Smooth muscle cell (in vitro differentiated cells): ENCODE measurements at regions not wholly inside any gene's neighbourhood (a gene's known extent, or its start where the extent isn't known, plus 50 kb on each side); places are given as distances from the start of the nearest gene placed in this dataset.
A peak's percentile ranks its signal among the peaks of the same experiment; 100 is the strongest.

Experiments used
- DNase-seq: peaks from one replicate; lab custom pipeline; 2025; ENCODE audit not compliant: unreplicated experiment; lab: John Stamatoyannopoulos, UW
- H2AFZ ChIP-seq: fragments of 200-600 bp; sonication (generic); 2 replicates; pipeline ENCODE4 v1.6.0; 2016; ENCODE audit warnings: antibody characterized with exemption, low read depth, mild to moderate bottlenecking
- H3F3A ChIP-seq: fragments of 200-600 bp; sonication (generic); 2 replicates; pipeline ENCODE4 v1.6.0; 2017; ENCODE audit warnings: antibody characterized with exemption, low read depth
- H3K27ac ChIP-seq: fragments of 200-600 bp; sonication (generic); 2 replicates; pipeline ENCODE4 v1.5.1; 2016; ENCODE audit warnings: low read depth, mild to moderate bottlenecking
- H3K27me3 ChIP-seq: fragments of 200-600 bp; sonication (generic); 2 replicates; pipeline ENCODE4 v1.6.1; 2016; ENCODE audit warnings: low read depth, mild to moderate bottlenecking
- H3K36me3 ChIP-seq: fragments of 200-600 bp; sonication (generic); 2 replicates; pipeline ENCODE4 v1.5.1; 2016; ENCODE audit warnings: low read depth
- H3K4me1 ChIP-seq: fragments of 200-600 bp; sonication (generic); 2 replicates; pipeline ENCODE4 v1.5.1; 2016; ENCODE audit warnings: low read depth
- H3K4me2 ChIP-seq: fragments of 200-600 bp; sonication (generic); 2 replicates; pipeline ENCODE4 v1.6.0; 2016; ENCODE audit warnings: mild to moderate bottlenecking
- H3K4me3 ChIP-seq: fragments of 200-600 bp; sonication (generic); 2 replicates; pipeline ENCODE4 v1.5.1; 2016; ENCODE audit warnings: mild to moderate bottlenecking
- H3K79me2 ChIP-seq: fragments of 200-600 bp; sonication (generic); 2 replicates; pipeline ENCODE4 v1.6.0; 2016; ENCODE audit warnings: low read depth, mild to moderate bottlenecking
- H3K9ac ChIP-seq: fragments of 200-600 bp; sonication (generic); 2 replicates; pipeline ENCODE4 v1.6.0; 2016; ENCODE audit warnings: low read depth
- H3K9me3 ChIP-seq: fragments of 200-600 bp; sonication (generic); replicated peaks from 2 replicates; pipeline ENCODE4 v1.5.1; 2016; ENCODE audit warnings: low read depth
- H4K20me1 ChIP-seq: fragments of 200-600 bp; sonication (generic); 2 replicates; pipeline ENCODE4 v1.6.0; 2016; ENCODE audit warnings: low read depth
- CTCF ChIP-seq: fragments of 200-600 bp; sonication (generic); IDR thresholded peaks from 2 replicates; pipeline ENCODE4 v1.5.1; 2017; ENCODE audit warnings: borderline replicate concordance, mild to moderate bottlenecking, antibody characterized with exemption; ENCODE audit not compliant: insufficient read depth, poor library complexity, severe bottlenecking
- WGBS: methylation state at CpG from one replicate; pipeline ENCODE4 v1.1.7; 2016; ENCODE audit warnings: low lambda C conversion rate; 5-methylcytosine and 5-hydroxymethylcytosine counted together

DNA sequence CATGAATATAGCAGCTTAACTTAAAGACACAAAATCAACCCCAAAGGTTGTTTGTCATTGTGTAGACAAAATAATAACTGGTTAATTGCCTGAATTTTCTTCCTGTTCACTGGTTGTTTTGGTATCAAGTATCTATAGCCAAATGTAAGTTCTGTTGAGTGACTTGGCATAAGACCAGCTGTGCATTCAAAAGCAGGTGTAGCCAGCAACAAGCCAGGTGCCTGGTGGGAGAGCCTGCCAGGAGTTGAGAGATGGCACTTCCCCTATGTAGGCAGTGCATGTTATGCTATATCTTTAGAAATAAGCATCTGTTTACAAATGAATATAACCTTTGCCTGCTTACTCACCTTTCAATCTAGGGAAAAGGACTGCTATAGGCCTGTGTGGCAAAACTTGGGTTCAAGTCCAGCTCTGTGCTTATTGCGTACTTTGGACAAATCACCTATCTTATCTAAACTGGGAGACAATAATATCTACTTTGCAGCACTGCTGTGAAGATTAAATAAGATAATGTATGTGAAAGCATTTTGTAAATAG, 84.9 kb upstream of the TBL1XR1 start:
- no peak overlapping the region for H2AFZ ChIP-seq
- H3K4me1 ChIP-seq = peaks cover 10% of the 10 kb centered on the region
- H3K4me3 ChIP-seq = no peak overlapping the region
- no peak overlapping the region for H3K4me2 ChIP-seq
- H3F3A ChIP-seq = no peaks in the 10 kb centered on the region
- H4K20me1 ChIP-seq = no peaks in the 10 kb centered on the region
- no peaks in the 10 kb centered on the region for H3K9me3 ChIP-seq
- WGBS = 100% methylated on average over 1 of the region's 1 CpG
- no peak for DNase-seq
- H3K36me3 ChIP-seq = no peaks in the 10 kb centered on the region
- no peaks in the 10 kb centered on the region for H3K79me2 ChIP-seq
- H3K27me3 ChIP-seq = no peaks in the 10 kb centered on the region
- no peak for TF ChIP-seq CTCF
- H3K27ac ChIP-seq = no peak overlapping the region
- no peak overlapping the region for H3K9ac ChIP-seq

- TF ChIP-seq CTCF = no peak
- 70% methylated on average over 2 of the region's 2 CpGs for WGBS
- peak overlapping the region; percentile 61 for H3K4me2 ChIP-seq
These were observed 86.7 kb upstream of the TBL1XR1 start for GRCh38 chr3:177283983-177284382.

GRCh38 chr3:177284383-177284881, 87.2 kb upstream of the TBL1XR1 start:
- Histone ChIP-seq H3K27ac (peak overlapping the region; percentile 68), H3K36me3 (no peaks in the 10 kb centered on the region), H3K9ac (no peak overlapping the region), H3K9me3 (no peaks in the 10 kb centered on the region), H3K27me3 (no peaks in the 10 kb centered on the region), H3K4me1 (peaks cover 10% of the 10 kb centered on the region), H3K4me2 (peak overlapping the region; percentile 61), H3K4me3 (no peak overlapping the region), H4K20me1 (no peaks in the 10 kb centered on the region), H3F3A (no peaks in the 10 kb centered on the region), H3K79me2 (no peaks in the 10 kb centered on the region), H2AFZ (peak overlapping the region; percentile 71)
- WGBS = 12% methylated on average over 8 of the region's 8 CpGs
- TF ChIP-seq CTCF = no peak
- DNase-seq = no peak

More at GRCh38 chr3:177283983-177284382, 86.7 kb upstream of the TBL1XR1 start:
- H3K4me1 ChIP-seq = peaks cover 10% of the 10 kb centered on the region
- no peak for DNase-seq
- H3K36me3 ChIP-seq = no peaks in the 10 kb centered on the region
- H3F3A ChIP-seq = no peaks in the 10 kb centered on the region
- H2AFZ ChIP-seq = peak overlapping the region; percentile 71
- peak overlapping the region; percentile 68 for H3K27ac ChIP-seq
- H3K4me3 ChIP-seq = no peak overlapping the region
- no peak overlapping the region for H3K9ac ChIP-seq
- H4K20me1 ChIP-seq = no peaks in the 10 kb centered on the region
- no peaks in the 10 kb centered on the region for H3K27me3 ChIP-seq
- no peaks in the 10 kb centered on the region for H3K79me2 ChIP-seq
- H3K9me3 ChIP-seq = no peaks in the 10 kb centered on the region

DNA sequence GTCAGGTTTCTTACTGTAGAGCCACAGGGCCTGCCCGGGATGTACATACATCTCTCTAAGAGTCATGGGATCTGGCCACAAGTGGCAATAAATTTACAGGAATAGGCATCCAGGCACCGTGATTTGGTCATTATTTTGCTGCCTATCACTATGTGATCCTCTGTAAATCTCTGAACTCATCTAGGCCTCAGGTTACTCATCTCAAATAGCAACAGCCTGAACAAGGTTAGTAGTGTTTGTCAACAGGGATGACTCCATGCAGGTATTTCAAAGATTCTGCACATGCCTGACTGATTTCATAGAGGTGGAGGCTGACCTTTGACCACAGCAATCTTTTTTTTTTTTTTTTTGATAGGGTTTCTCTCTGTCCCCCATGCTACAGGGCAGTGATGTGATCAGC, 88.8 kb upstream of the TBL1XR1 start:
- Histone ChIP-seq H3K79me2 (no peaks in the 10 kb centered on the region), H3F3A (no peaks in the 10 kb centered on the region), H4K20me1 (no peaks in the 10 kb centered on the region), H3K36me3 (no peaks in the 10 kb centered on the region), H3K27me3 (no peaks in the 10 kb centered on the region), H2AFZ (no peak overlapping the region), H3K4me2 (no peak overlapping the region), H3K27ac (peak overlapping the region; percentile 68), H3K4me1 (peaks cover 10% of the 10 kb centered on the region), H3K9me3 (no peaks in the 10 kb centered on the region), H3K9ac (no peak overlapping the region), H3K4me3 (no peak overlapping the region)
- no peak for DNase-seq
- no peak for TF ChIP-seq CTCF
- WGBS = 70% methylated on average over 2 of the region's 2 CpGs
